Coronary artery (tissue), 2 donors: ENCODE measurements at regions not wholly inside any gene's neighbourhood (a gene's known extent, or its start where the extent isn't known, plus 50 kb on each side); places are given as distances from the start of the nearest gene placed in this dataset.
"Not testable (repeated sequence)": the region's sequence is repeated elsewhere in the genome, so short reads cannot be mapped to it uniquely, and the experiment has no call there.

ENCODE experiments used
- DNase-seq: peaks from one replicate; pipeline ENCODE4 v3.0.0-alpha.2; 2017; ENCODE audit warnings: low spot score
- H3K27ac ChIP-seq, 2 donors: fragments of 200-600 bp; sonication (generic); one replicate each; pipeline ENCODE4 v1.5.1; 2016 to 2019
- H3K4me3 ChIP-seq: fragments of 200-600 bp; sonication (generic); 2 replicates; pipeline ENCODE4 v1.5.1; 2016; ENCODE audit warnings: mild to moderate bottlenecking, moderate library complexity
- CTCF ChIP-seq: fragments of 200-600 bp; sonication (generic); IDR thresholded peaks from one replicate; pipeline ENCODE4 v1.5.1; 2019; ENCODE audit warnings: antibody characterized with exemption

- no peak overlapping the region for H3K27ac ChIP-seq
- TF ChIP-seq CTCF, result no peak
- no peak overlapping the region for H3K4me3 ChIP-seq
- no peak for DNase-seq
Measured at GRCh38 chr2:18268400-18268799, 292.1 kb downstream of the RDH14 start.

GRCh38 chr2:18267501-18267900 is 293.0 kb downstream of the RDH14 start:
- DNase-seq, result no peak
- Histone ChIP-seq H3K4me3 (no peak overlapping the region), H3K27ac (no peak overlapping the region)
- TF ChIP-seq CTCF, result no peak

- H3K4me3 ChIP-seq, DNase-seq, H3K27ac ChIP-seq: not testable (repeated sequence)
Measured at GRCh38 chr2:18266699-18267098, 293.8 kb downstream of the RDH14 start.

GRCh38 chr2:18265614-18266586 is 294.6 kb downstream of the RDH14 start:
- no peak overlapping the region for H3K4me3 ChIP-seq
- TF ChIP-seq CTCF, result no peak
- H3K27ac ChIP-seq, result no peak overlapping the region
- DNase-seq, result no peak

- no peak overlapping the region for H3K4me3 ChIP-seq
- TF ChIP-seq CTCF, result no peak
- H3K27ac ChIP-seq, result no peak overlapping the region
- DNase-seq, result no peak
Measured at GRCh38 chr2:18262601-18263000, 297.9 kb downstream of the RDH14 start.

GRCh38 chr2:18253686-18254197 is 306.7 kb downstream of the RDH14 start:
- no peak for TF ChIP-seq CTCF
- no peak overlapping the region for H3K4me3 ChIP-seq
- no peak overlapping the region for H3K27ac ChIP-seq
- no peak for DNase-seq

- TF ChIP-seq CTCF, result no peak
- no peak for DNase-seq
- Histone ChIP-seq H3K4me3 (no peak overlapping the region), H3K27ac (no peak overlapping the region)
Measured at GRCh38 chr2:18251486-18251885, 309.0 kb downstream of the RDH14 start.
